DOHH2 (cell line): ENCODE measurements at regions not wholly inside any gene's neighbourhood (a gene's known extent, or its start where the extent isn't known, plus 50 kb on each side); places are given as distances from the start of the nearest gene placed in this dataset.

Experiments
- H3F3A ChIP-seq: fragments of 200-600 bp; sonication (generic), shearing (Covaris generic); 2 replicates; pipeline ENCODE4 v1.6.0; 2016; ENCODE audit warnings: antibody characterized with exemption, mild to moderate bottlenecking; ENCODE audit not compliant: control insufficient read depth, insufficient read depth
- H3K27ac ChIP-seq: fragments of 200-600 bp; sonication (generic); 2 replicates; pipeline ENCODE4 v1.5.1; 2014; ENCODE audit warnings: low read depth, mild to moderate bottlenecking, low read length, moderate library complexity
- H3K27me3 ChIP-seq: fragments of 200-600 bp; sonication (generic); 2 replicates; pipeline ENCODE4 v1.6.1; 2014; ENCODE audit warnings: mild to moderate bottlenecking, low read length, mixed read lengths; ENCODE audit not compliant: control insufficient read depth
- H3K36me3 ChIP-seq: fragments of 200-600 bp; sonication (generic); 2 replicates; pipeline ENCODE4 v1.6.1; 2014; ENCODE audit warnings: mild to moderate bottlenecking, low read length, moderate library complexity, mixed read lengths; ENCODE audit not compliant: control insufficient read depth
- H3K4me1 ChIP-seq: fragments of 200-600 bp; sonication (generic); 2 replicates; pipeline ENCODE4 v1.6.1; 2014; ENCODE audit warnings: mild to moderate bottlenecking, low read length, mixed read lengths; ENCODE audit not compliant: control insufficient read depth
- H3K4me2 ChIP-seq: fragments of 200-600 bp; sonication (generic); 2 replicates; pipeline ENCODE4 v1.6.0; 2014; ENCODE audit warnings: mild to moderate bottlenecking, low read length, moderate library complexity
- H3K4me3 ChIP-seq: fragments of 200-600 bp; sonication (generic); 2 replicates; pipeline ENCODE4 v1.5.1; 2014; ENCODE audit warnings: mild to moderate bottlenecking, low read length, mixed read lengths
- H3K79me2 ChIP-seq: fragments of 200-600 bp; sonication (generic); 2 replicates; pipeline ENCODE4 v1.6.1; 2014; ENCODE audit warnings: mild to moderate bottlenecking, low read length, mixed read lengths; ENCODE audit not compliant: control insufficient read depth
- H3K9me2 ChIP-seq: fragments of 200-600 bp; sonication (generic); replicated peaks from 2 replicates; pipeline ENCODE4 v1.6.1; 2014; ENCODE audit warnings: mild to moderate bottlenecking, low read length, mixed read lengths; ENCODE audit not compliant: control insufficient read depth
- H3K9me3 ChIP-seq: fragments of 200-600 bp; sonication (generic); 2 replicates; pipeline ENCODE4 v1.6.1; 2014; ENCODE audit warnings: antibody characterized with exemption, low read length, mixed read lengths; ENCODE audit not compliant: control insufficient read depth, insufficient read depth
- H4K20me1 ChIP-seq: fragments of 200-600 bp; sonication (generic); 2 replicates; pipeline ENCODE4 v1.6.0; 2014; ENCODE audit warnings: low read depth, mild to moderate bottlenecking, antibody characterized with exemption, low read length, moderate library complexity; ENCODE audit not compliant: control insufficient read depth, insufficient read depth
- EZH2phosphoT487 ChIP-seq: fragments of 200-600 bp; sonication (generic); IDR thresholded peaks from 2 replicates; pipeline ENCODE4 v1.6.1; 2017; ENCODE audit warnings: borderline replicate concordance, mild to moderate bottlenecking, antibody characterized with exemption, low read length, moderate library complexity, mixed read lengths
- TF ChIP-seq, protein P1 (sequence below): fragments of 200-600 bp; sonication (generic); IDR thresholded peaks from one replicate; pipeline ENCODE4 v1.5.1; 2014; ENCODE audit warnings: antibody characterized with exemption, mild to moderate bottlenecking, low read depth, low read length; ENCODE audit not compliant: poor library complexity, severe bottlenecking

DNA sequence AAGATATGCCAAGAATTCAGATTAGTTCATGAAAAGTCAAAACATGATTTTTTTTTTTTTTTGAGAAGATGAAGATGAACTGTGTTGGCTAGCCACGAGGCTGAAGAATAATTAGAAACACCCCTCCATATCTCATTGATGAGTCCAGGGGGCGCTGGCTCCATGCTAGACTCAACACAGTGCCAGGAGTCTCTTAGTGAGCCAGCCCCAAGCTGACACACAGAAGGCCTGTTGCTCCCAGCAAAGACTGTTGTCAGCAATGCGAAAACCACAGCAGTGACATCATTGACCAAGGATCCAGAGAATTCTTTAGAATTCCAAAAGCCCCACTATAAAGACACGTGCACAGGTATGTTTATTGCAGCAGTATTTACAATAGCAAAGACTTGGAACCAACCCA lies 185.2 kb downstream of the ANXA2 start:
- Histone ChIP-seq H3K79me2 (no peaks in the 10 kb centered on the region), H4K20me1 (no peaks in the 10 kb centered on the region), H3K36me3 (no peaks in the 10 kb centered on the region), H3K4me2 (no peak overlapping the region), H3K27ac (no peak overlapping the region), H3K4me1 (no peaks in the 10 kb centered on the region), H3F3A (no peaks in the 10 kb centered on the region), H3K9me2 (no peaks in the 10 kb centered on the region), H3K9me3 (no peaks in the 10 kb centered on the region), H3K4me3 (no peak overlapping the region), H3K27me3 (0 out of 2 replicates have a peak, but pooled peaks cover under 1% of the 10 kb centered on the region)
- TF ChIP-seq EZH2phosphoT487: no peak
- TF ChIP-seq, protein P1, sequence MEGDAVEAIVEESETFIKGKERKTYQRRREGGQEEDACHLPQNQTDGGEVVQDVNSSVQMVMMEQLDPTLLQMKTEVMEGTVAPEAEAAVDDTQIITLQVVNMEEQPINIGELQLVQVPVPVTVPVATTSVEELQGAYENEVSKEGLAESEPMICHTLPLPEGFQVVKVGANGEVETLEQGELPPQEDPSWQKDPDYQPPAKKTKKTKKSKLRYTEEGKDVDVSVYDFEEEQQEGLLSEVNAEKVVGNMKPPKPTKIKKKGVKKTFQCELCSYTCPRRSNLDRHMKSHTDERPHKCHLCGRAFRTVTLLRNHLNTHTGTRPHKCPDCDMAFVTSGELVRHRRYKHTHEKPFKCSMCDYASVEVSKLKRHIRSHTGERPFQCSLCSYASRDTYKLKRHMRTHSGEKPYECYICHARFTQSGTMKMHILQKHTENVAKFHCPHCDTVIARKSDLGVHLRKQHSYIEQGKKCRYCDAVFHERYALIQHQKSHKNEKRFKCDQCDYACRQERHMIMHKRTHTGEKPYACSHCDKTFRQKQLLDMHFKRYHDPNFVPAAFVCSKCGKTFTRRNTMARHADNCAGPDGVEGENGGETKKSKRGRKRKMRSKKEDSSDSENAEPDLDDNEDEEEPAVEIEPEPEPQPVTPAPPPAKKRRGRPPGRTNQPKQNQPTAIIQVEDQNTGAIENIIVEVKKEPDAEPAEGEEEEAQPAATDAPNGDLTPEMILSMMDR: no peak

DNA sequence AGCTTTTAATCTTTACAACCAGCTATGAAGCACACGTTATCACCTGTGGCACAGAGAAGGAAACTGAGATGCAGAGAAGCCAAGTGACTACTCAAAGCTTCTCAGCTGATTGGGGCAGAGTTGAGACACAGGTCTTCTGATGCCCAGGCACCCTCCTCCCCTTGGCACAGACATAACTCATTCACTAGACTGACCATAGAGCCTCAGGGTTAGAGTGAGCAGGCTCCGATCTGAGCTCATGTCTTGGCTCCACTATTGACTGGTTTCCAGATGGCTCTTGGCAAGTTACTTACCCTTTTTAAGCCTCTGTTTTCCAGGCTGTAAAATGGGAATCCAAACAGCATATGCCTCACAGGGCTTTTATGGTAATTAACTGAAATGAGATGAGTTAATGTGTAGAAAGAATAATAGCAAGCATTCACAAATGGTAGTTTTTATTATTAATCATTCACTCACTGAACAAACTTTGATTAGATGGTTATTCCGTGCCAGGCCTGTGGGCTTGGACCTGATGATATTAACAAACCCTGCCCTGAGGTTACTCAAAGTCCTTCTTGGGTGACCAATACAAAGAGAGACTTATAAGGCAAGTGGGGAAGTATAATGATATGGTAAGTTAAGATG lies 184.3 kb downstream of the ANXA2 start:
- H4K20me1 ChIP-seq: no peaks in the 10 kb centered on the region
- H3K4me3 ChIP-seq: no peak overlapping the region
- H3K9me3 ChIP-seq: no peaks in the 10 kb centered on the region
- H3K4me1 ChIP-seq: no peaks in the 10 kb centered on the region
- H3K4me2 ChIP-seq: no peak overlapping the region
- no peak overlapping the region for H3K27ac ChIP-seq
- no peaks in the 10 kb centered on the region for H3K79me2 ChIP-seq
- H3K27me3 ChIP-seq: no peaks in the 10 kb centered on the region
- no peaks in the 10 kb centered on the region for H3K9me2 ChIP-seq
- H3F3A ChIP-seq: no peaks in the 10 kb centered on the region
- no peak for TF ChIP-seq EZH2phosphoT487
- TF ChIP-seq, protein P1: no peak
- H3K36me3 ChIP-seq: no peaks in the 10 kb centered on the region

DNA sequence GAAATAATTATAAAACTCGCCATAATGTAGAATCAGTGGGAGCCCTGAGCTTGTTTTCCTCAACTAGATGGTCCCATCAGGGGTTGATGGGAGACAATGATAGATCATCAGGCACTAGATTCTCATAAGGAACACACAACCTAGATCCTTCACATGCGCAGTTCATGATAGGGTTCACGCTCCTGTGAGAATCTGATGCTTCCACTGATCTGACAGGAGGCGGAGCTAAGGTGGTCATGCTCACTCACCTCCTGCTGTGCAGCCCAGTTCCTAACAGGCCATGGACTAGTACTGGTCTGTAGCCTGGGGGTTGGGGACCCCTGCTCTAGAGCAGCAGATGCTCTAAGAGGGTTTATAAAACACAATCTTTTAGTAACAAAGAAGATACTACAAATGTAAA lies 183.6 kb downstream of the ANXA2 start:
- Histone ChIP-seq H3K4me2 (no peak overlapping the region), H3K79me2 (no peaks in the 10 kb centered on the region), H3K4me3 (no peak overlapping the region), H4K20me1 (no peaks in the 10 kb centered on the region), H3K27me3 (no peaks in the 10 kb centered on the region), H3K9me2 (no peaks in the 10 kb centered on the region), H3K27ac (no peak overlapping the region), H3K9me3 (no peaks in the 10 kb centered on the region), H3K4me1 (no peaks in the 10 kb centered on the region), H3F3A (no peaks in the 10 kb centered on the region), H3K36me3 (no peaks in the 10 kb centered on the region)
- TF ChIP-seq EZH2phosphoT487: no peak
- TF ChIP-seq, protein P1: no peak
